K562 (cell line): ENCODE measurements at regions not wholly inside any gene's neighbourhood (a gene's known extent, or its start where the extent isn't known, plus 50 kb on each side); places are given as distances from the start of the nearest gene placed in this dataset.

Source experiments
- ATAC-seq: fragments of 200-7000 bp; cut with Tn5 transposase; 3 replicates; pipeline ENCODE4 v1.9.1; 2020; ENCODE audit warnings: moderate library complexity
- BruUV-seq: library from RNA; stranded (reverse); fragments of 400-500 nt; replicated peaks from 2 replicates; lab custom pipeline; 2021; lab: Mats Ljungman, UMichigan
- CTCF ChIA-PET: fragments of 300-600 bp; formaldehyde crosslinking; extraction: SDS; loops from one replicate; lab custom pipeline; 2021; ENCODE audit warnings: low intra/inter-chr PET ratio; lab: Yijun Ruan, JAX
- POLR2A ChIA-PET: fragments of 300-600, 350-650 bp; sonication (Branson Sonifier 250); formaldehyde crosslinking; extraction: SDS; loops from one replicate; lab custom pipeline; 2021; ENCODE audit warnings: antibody characterized with exemption, inconsistent platforms; lab: Yijun Ruan, JAX
- DNase-seq, 4 experiments: peaks; one replicate each; pipeline versions ENCODE4 v3.0.0 to v3.0.0-alpha.2; 2011 to 2018; ENCODE audit warnings: low spot score in 3 of 4, mixed read lengths in 3 of 4; ENCODE audit errors: extremely low read depth in 1 of 4
- FAIRE-seq: peaks from 2 replicates; lab custom pipeline; 2011; peaks lifted over from hg19 to GRCh38; lab: Jason Lieb, UNC
- H2AFZ ChIP-seq: 2 replicates; pipeline ENCODE4 v1.6.0; 2011; ENCODE audit warnings: low read depth, low read length, control low read depth, inconsistent platforms
- H3K27ac ChIP-seq: fragments of 200-600 bp; 3 replicates; pipeline ENCODE4 v1.8.0; 2011; ENCODE audit warnings: low read depth, mild to moderate bottlenecking, control low read depth, inconsistent platforms, low read length, moderate library complexity, mixed read lengths; ENCODE audit errors: extremely low read depth
- H3K27me3 ChIP-seq, 2 experiments: fragments of 300-600 bp in 1 of 2; 2 replicates in 1 of 2; 3 replicates in 1 of 2; pipeline versions ENCODE4 v1.6.0 to v1.8.0; 2011; ENCODE audit warnings: inconsistent platforms in 2 of 2, low read length in 2 of 2, mild to moderate bottlenecking in 1 of 2, mixed read lengths in 1 of 2, moderate library complexity in 1 of 2; ENCODE audit not compliant: control insufficient read depth in 2 of 2, insufficient read depth in 2 of 2
- H3K36me3 ChIP-seq: fragments of 300-600 bp; 3 replicates; pipeline ENCODE4 v1.8.0; 2011; ENCODE audit warnings: mild to moderate bottlenecking, low read length, inconsistent platforms; ENCODE audit not compliant: control insufficient read depth, insufficient read depth
- H3K4me1 ChIP-seq, 2 experiments: fragments of 200-600 bp in 1 of 2; replicated peaks in 1 of 2; 2 replicates in 1 of 2; 3 replicates in 1 of 2; pipeline versions ENCODE4 v1.5.1 to v1.8.0; 2011; ENCODE audit warnings: inconsistent platforms in 2 of 2, low read length in 2 of 2, mild to moderate bottlenecking in 1 of 2, mixed read lengths in 1 of 2, moderate library complexity in 1 of 2; ENCODE audit not compliant: control insufficient read depth in 2 of 2, insufficient read depth in 2 of 2
- H3K4me2 ChIP-seq: 2 replicates; pipeline ENCODE4 v1.6.1; 2011; ENCODE audit warnings: low read length, control low read depth, inconsistent platforms, mixed read lengths; ENCODE audit not compliant: insufficient read depth
- H3K4me3 ChIP-seq: fragments of 200-600 bp; sonication (generic), shearing (Covaris generic); 2 replicates; pipeline ENCODE4 v1.5.1; 2016; ENCODE audit warnings: control low read depth, inconsistent platforms
- H3K79me2 ChIP-seq: fragments of 200-600 bp; 3 replicates; pipeline ENCODE4 v1.8.0; 2011; ENCODE audit warnings: low read length, inconsistent platforms; ENCODE audit not compliant: control insufficient read depth, insufficient read depth
- H3K9ac ChIP-seq, 2 experiments: 2 replicates each; pipeline versions ENCODE4 v1.6.0 to v1.6.1; 2011; ENCODE audit warnings: low read depth in 2 of 2, low read length in 2 of 2, control low read depth in 1 of 2, inconsistent platforms in 1 of 2, mild to moderate bottlenecking in 1 of 2, mixed read lengths in 1 of 2; ENCODE audit not compliant: insufficient read depth in 1 of 2
- H3K9me1 ChIP-seq: one replicate; pipeline ENCODE4 v1.6.0; 2011; ENCODE audit warnings: inconsistent platforms, mild to moderate bottlenecking, low read length, moderate library complexity; ENCODE audit not compliant: control insufficient read depth, insufficient read depth
- H3K9me3 ChIP-seq: replicated peaks from 2 replicates; pipeline ENCODE4 v1.5.1; 2011; ENCODE audit warnings: low read depth, low read length, inconsistent platforms; ENCODE audit not compliant: control insufficient read depth, insufficient read depth
- H4K20me1 ChIP-seq: replicated peaks from 2 replicates; pipeline ENCODE4 v1.6.1; 2011; ENCODE audit warnings: low read length, inconsistent platforms, mixed read lengths; ENCODE audit not compliant: control insufficient read depth, insufficient read depth
- ADNP ChIP-seq: fragments of 200-800 bp; sonication (Bioruptor generic); IDR thresholded peaks from 2 replicates; pipeline ENCODE4 v1.6.1; 2016; ENCODE audit warnings: missing genetic modification characterization, missing compliant biosample characterization
- CBX2 ChIP-seq: fragments of 200-600 bp; sonication (generic); IDR thresholded peaks from one replicate; pipeline ENCODE4 v1.6.1; 2012; ENCODE audit warnings: mild to moderate bottlenecking, low read length, inconsistent platforms; ENCODE audit not compliant: insufficient read depth, poor library complexity, severe bottlenecking
- EP300 ChIP-seq: IDR thresholded peaks from 2 replicates; pipeline ENCODE4 v1.6.1; 2012; ENCODE audit warnings: low read length, improper control_type of control experiment
- FOXA3 ChIP-seq, 2 experiments: fragments of 450-650 bp in 1 of 2; sonication (generic) in 1 of 2; formaldehyde crosslinking; IDR thresholded peaks in 1 of 2; conservative IDR thresholded peaks in 1 of 2; 2 replicates each; pipeline versions ENCODE4 v1.4.0 to v1.8.0; 2020 to 2022; ENCODE audit warnings: mild to moderate bottlenecking in 2 of 2, missing genetic modification reagents in 1 of 2
- GATAD2B ChIP-seq: fragments of 450-650 bp; IDR thresholded peaks from 2 replicates; pipeline ENCODE4 v1.6.1; 2017; ENCODE audit warnings: mild to moderate bottlenecking, borderline replicate concordance
- ILF3 ChIP-seq: fragments of 450-650 bp; IDR thresholded peaks from 2 replicates; pipeline ENCODE4 v1.6.1; 2018; ENCODE audit warnings: antibody characterized with exemption, mild to moderate bottlenecking, moderate library complexity, borderline replicate concordance
- KAT7 ChIP-seq: sonication (generic); formaldehyde crosslinking; IDR thresholded peaks from 2 replicates; pipeline ENCODE4 v1.8.0; 2022; ENCODE audit warnings: missing genetic modification reagents, mild to moderate bottlenecking, borderline replicate concordance
- KLF13 ChIP-seq: fragments of 450-650 bp; IDR thresholded peaks from 2 replicates; pipeline ENCODE4 v1.6.1; 2016; ENCODE audit warnings: missing genetic modification characterization, low read depth, mild to moderate bottlenecking, missing compliant biosample characterization, moderate library complexity, borderline replicate concordance
- NR2C2 ChIP-seq, 2 experiments: fragments of 200-800 bp in 1 of 2; sonication (Bioruptor generic) in 1 of 2; sonication (generic) in 1 of 2; formaldehyde crosslinking in 1 of 2; IDR thresholded peaks; 2 replicates each; pipeline versions ENCODE4 v1.6.1 to v1.8.0; 2016 to 2022; ENCODE audit warnings: mild to moderate bottlenecking in 1 of 2, missing compliant biosample characterization in 1 of 2, missing genetic modification characterization in 1 of 2, missing genetic modification reagents in 1 of 2
- PML ChIP-seq: IDR thresholded peaks from 2 replicates; pipeline ENCODE4 v1.6.1; 2012; ENCODE audit warnings: low read length, inconsistent platforms
- ZNF766 ChIP-seq: fragments of 200-800 bp; sonication (Bioruptor generic); conservative IDR thresholded peaks from 2 replicates; pipeline ENCODE4 v1.6.1; 2016; ENCODE audit warnings: missing genetic modification characterization, missing compliant biosample characterization
- WGBS: fragments of 100-300 bp; shearing (Covaris generic); methylation state at CpG from one replicate; pipeline ENCODE4 v1.1.6; 2016; ENCODE audit warnings: low coverage, mixed read lengths; ENCODE audit not compliant: insufficient coverage; ENCODE audit errors: missing lambda C conversion rate; 5-methylcytosine and 5-hydroxymethylcytosine counted together
- in situ Hi-C: fragments of 300-500 bp; cut with MboI; formaldehyde crosslinking; loops from 4 replicates; pipeline ENCODE4 v1.15.0; 2018; ENCODE audit warnings: inconsistent platforms, mixed read lengths
- intact Hi-C: fragments of 100-400 bp; cut with micrococcal nuclease; formaldehyde crosslinking; loops from 2 replicates; pipeline ENCODE4 v1.14.2; 2022
- TF ChIP-seq, protein P1 (sequence below): fragments of 250-450 bp; sonication (Bioruptor Pico); IDR thresholded peaks from 2 replicates; pipeline ENCODE4 v1.8.0; 2021; ENCODE audit warnings: borderline replicate concordance, mild to moderate bottlenecking, moderate library complexity; ENCODE audit not compliant: poor library complexity, severe bottlenecking
- TF ChIP-seq, protein P2 (sequence below), 2 experiments: fragments of 250-450 bp in 1 of 2; fragments of 450-650 bp in 1 of 2; sonication (Bioruptor Pico) in 1 of 2; IDR thresholded peaks; 2 replicates each; pipeline versions ENCODE4 v1.6.1 to v1.8.0; 2016 to 2021; ENCODE audit warnings: mild to moderate bottlenecking in 2 of 2, moderate library complexity in 2 of 2, missing compliant biosample characterization in 1 of 2, missing genetic modification characterization in 1 of 2
- TF ChIP-seq, protein P3 (sequence below): sonication (generic); formaldehyde crosslinking; IDR thresholded peaks from 2 replicates; pipeline ENCODE4 v1.8.0; 2023; ENCODE audit warnings: mild to moderate bottlenecking, missing genetic modification reagents

DNA sequence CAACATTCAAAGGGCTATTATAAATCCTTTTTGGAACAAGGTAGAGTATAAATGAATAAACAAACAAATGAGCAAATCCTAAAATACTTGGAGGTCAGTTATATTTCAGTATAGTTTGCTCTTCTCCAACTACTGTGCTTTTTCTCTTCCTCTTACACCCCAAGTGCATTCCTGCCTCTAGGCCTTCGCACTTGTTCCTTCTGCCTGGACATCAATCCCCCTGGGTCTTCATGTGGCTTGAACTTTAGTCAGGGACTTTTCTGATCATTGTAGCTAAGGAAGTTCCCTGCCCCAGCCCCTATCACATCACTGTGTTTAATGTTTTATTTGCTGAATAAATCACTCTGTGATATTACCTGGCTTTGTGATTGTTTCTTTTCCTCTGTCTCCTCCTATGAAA, 418.2 kb upstream of the HNRNPA3 start:
- no peaks in the 10 kb centered on the region for H3K9me1 ChIP-seq
- H3K27me3 ChIP-seq, result no peaks in the 10 kb centered on the region
- H3K36me3 ChIP-seq, result no peaks in the 10 kb centered on the region
- ChIA-PET CTCF (no interaction called here), POLR2A (no interaction called here)
- H4K20me1 ChIP-seq, result no peaks in the 10 kb centered on the region
- no peak overlapping the region for H3K27ac ChIP-seq
- no peaks in the 10 kb centered on the region for H3K79me2 ChIP-seq
- 0% methylated on average over 1 of the region's 1 CpG for WGBS
- in situ Hi-C loops (no loop called here), intact Hi-C loops (no loop called here)
- DNase-seq, result no peak
- no peak for FAIRE-seq
- no peak overlapping the region for H2AFZ ChIP-seq
- no peak overlapping the region for H3K9ac ChIP-seq
- ATAC-seq, result no peak
- H3K4me3 ChIP-seq, result no peak overlapping the region
- TF ChIP-seq KAT7 (CRISPR knock-in tag), result no peak
- TF ChIP-seq EP300, result no peak
- TF ChIP-seq GATAD2B, result no peak
- no peak for TF ChIP-seq NR2C2 (CRISPR knock-in tag; IDR thresholded peaks at IDR 0.05)
- no peak for TF ChIP-seq NR2C2 (tag; IDR thresholded peaks at IDR 0.05)
- no peak for TF ChIP-seq CBX2
- TF ChIP-seq, protein P1, sequence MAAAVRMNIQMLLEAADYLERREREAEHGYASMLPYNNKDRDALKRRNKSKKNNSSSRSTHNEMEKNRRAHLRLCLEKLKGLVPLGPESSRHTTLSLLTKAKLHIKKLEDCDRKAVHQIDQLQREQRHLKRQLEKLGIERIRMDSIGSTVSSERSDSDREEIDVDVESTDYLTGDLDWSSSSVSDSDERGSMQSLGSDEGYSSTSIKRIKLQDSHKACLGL (CRISPR knock-in tag), result no peak
- no peak for TF ChIP-seq KLF13 (tag)
- TF ChIP-seq, protein P2, sequence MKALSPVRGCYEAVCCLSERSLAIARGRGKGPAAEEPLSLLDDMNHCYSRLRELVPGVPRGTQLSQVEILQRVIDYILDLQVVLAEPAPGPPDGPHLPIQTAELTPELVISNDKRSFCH (CRISPR knock-in tag; IDR thresholded peaks at IDR 0.05), result no peak
- TF ChIP-seq, protein P2 (tag; IDR thresholded peaks at IDR 0.05), result no peak
- no peak for TF ChIP-seq ADNP
- no peak for TF ChIP-seq PML
- TF ChIP-seq FOXA3 (CRISPR knock-in tag; conservative IDR thresholded peaks at IDR 0.05 in 1 of 2, IDR thresholded peaks at IDR 0.05 in 1 of 2), result no peak
- no peak for TF ChIP-seq ILF3
- TF ChIP-seq, protein P3, sequence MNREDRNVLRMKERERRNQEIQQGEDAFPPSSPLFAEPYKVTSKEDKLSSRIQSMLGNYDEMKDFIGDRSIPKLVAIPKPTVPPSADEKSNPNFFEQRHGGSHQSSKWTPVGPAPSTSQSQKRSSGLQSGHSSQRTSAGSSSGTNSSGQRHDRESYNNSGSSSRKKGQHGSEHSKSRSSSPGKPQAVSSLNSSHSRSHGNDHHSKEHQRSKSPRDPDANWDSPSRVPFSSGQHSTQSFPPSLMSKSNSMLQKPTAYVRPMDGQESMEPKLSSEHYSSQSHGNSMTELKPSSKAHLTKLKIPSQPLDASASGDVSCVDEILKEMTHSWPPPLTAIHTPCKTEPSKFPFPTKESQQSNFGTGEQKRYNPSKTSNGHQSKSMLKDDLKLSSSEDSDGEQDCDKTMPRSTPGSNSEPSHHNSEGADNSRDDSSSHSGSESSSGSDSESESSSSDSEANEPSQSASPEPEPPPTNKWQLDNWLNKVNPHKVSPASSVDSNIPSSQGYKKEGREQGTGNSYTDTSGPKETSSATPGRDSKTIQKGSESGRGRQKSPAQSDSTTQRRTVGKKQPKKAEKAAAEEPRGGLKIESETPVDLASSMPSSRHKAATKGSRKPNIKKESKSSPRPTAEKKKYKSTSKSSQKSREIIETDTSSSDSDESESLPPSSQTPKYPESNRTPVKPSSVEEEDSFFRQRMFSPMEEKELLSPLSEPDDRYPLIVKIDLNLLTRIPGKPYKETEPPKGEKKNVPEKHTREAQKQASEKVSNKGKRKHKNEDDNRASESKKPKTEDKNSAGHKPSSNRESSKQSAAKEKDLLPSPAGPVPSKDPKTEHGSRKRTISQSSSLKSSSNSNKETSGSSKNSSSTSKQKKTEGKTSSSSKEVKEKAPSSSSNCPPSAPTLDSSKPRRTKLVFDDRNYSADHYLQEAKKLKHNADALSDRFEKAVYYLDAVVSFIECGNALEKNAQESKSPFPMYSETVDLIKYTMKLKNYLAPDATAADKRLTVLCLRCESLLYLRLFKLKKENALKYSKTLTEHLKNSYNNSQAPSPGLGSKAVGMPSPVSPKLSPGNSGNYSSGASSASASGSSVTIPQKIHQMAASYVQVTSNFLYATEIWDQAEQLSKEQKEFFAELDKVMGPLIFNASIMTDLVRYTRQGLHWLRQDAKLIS (CRISPR knock-in tag), result no peak
- no peak for TF ChIP-seq ZNF766
- H3K4me2 ChIP-seq, result no peak overlapping the region
- H3K4me1 ChIP-seq, result no peaks in the 10 kb centered on the region
- BruUV-seq, result no TSS peak
- no peaks in the 10 kb centered on the region for H3K9me3 ChIP-seq
